GM21447 (cell line): ENCODE measurements at regions not wholly inside any gene's neighbourhood (a gene's known extent, or its start where the extent isn't known, plus 50 kb on each side); places are given as distances from the start of the nearest gene placed in this dataset.

Experiments
- ATAC-seq: cut with Tn5 transposase; IDR thresholded peaks from one replicate; pipeline ENCODE4 v1.9.1; 2021; ENCODE audit not compliant: unreplicated experiment

GRCh38 chr5:161042443-161042842, 190.4 kb upstream of the ATP10B start:
- ATAC-seq = no peak

GRCh38 chr5:161040818-161041217, 188.8 kb upstream of the ATP10B start:
- no peak for ATAC-seq

GRCh38 chr5:161036296-161036695, 184.3 kb upstream of the ATP10B start:
- ATAC-seq = no peak

- ATAC-seq = no peak
These were observed 182.4 kb upstream of the ATP10B start for GRCh38 chr5:161034451-161034850.

GRCh38 chr5:161030229-161030628, 178.2 kb upstream of the ATP10B start:
- ATAC-seq = no peak

- ATAC-seq = no peak
These were observed 175.8 kb upstream of the ATP10B start for GRCh38 chr5:161027763-161028162.

GRCh38 chr5:161023551-161023950, 171.5 kb upstream of the ATP10B start:
- no peak for ATAC-seq

GRCh38 chr5:161022151-161022550, 170.1 kb upstream of the ATP10B start:
- no peak for ATAC-seq

GRCh38 chr5:161009817-161010216, 157.8 kb upstream of the ATP10B start:
- ATAC-seq = no peak

- ATAC-seq = no peak
These were observed 157.2 kb upstream of the ATP10B start for GRCh38 chr5:161009194-161009593.

GRCh38 chr5:161007879-161008278, 155.9 kb upstream of the ATP10B start:
- ATAC-seq = no peak

GRCh38 chr5:161002571-161003074, 150.6 kb upstream of the ATP10B start:
- ATAC-seq = no peak

GRCh38 chr5:161001604-161002003, 149.6 kb upstream of the ATP10B start:
- ATAC-seq = peak; percentile 83

- ATAC-seq = peak; percentile 46
These were observed 149.1 kb upstream of the ATP10B start for GRCh38 chr5:161001142-161001541.

- ATAC-seq = no peak
These were observed 139.2 kb upstream of the ATP10B start for GRCh38 chr5:160991205-160991604.

GRCh38 chr5:160979385-160979784, 127.4 kb upstream of the ATP10B start:
- no peak for ATAC-seq

GRCh38 chr5:160978944-160979343, 126.9 kb upstream of the ATP10B start:
- no peak for ATAC-seq

GRCh38 chr5:160976181-160976580, 124.2 kb upstream of the ATP10B start:
- no peak for ATAC-seq

- no peak for ATAC-seq
These were observed 118.7 kb upstream of the ATP10B start for GRCh38 chr5:160970605-160971191.

GRCh38 chr5:160969645-160970044, 117.6 kb upstream of the ATP10B start:
- ATAC-seq = no peak

GRCh38 chr5:160968480-160968879, 116.5 kb upstream of the ATP10B start:
- no peak for ATAC-seq

GRCh38 chr5:160966921-160967320, 114.9 kb upstream of the ATP10B start:
- ATAC-seq = no peak

- ATAC-seq = no peak
These were observed 109.8 kb upstream of the ATP10B start for GRCh38 chr5:160961761-160962160.
